HL-60 (cell line): ENCODE measurements at regions not wholly inside any gene's neighbourhood (a gene's known extent, or its start where the extent isn't known, plus 50 kb on each side); places are given as distances from the start of the nearest gene placed in this dataset.

Source experiments
- GABPA ChIP-seq: IDR thresholded peaks from 2 replicates; pipeline ENCODE4 v1.6.1; 2012; ENCODE audit warnings: low read depth
- POLR2AphosphoS5 ChIP-seq: IDR thresholded peaks from 2 replicates; pipeline ENCODE4 v1.6.1; 2012; ENCODE audit warnings: low read depth
- SPI1 ChIP-seq: IDR thresholded peaks from 2 replicates; pipeline ENCODE4 v1.6.1; 2012; ENCODE audit warnings: low read depth, mild to moderate bottlenecking, borderline replicate concordance
- TF ChIP-seq, protein P1 (sequence below): IDR thresholded peaks from one replicate; pipeline ENCODE4 v1.5.1; 2011; ENCODE audit warnings: low read length, control low read depth, inconsistent platforms; ENCODE audit not compliant: insufficient read depth
- TF ChIP-seq, protein P2 (sequence below): IDR thresholded peaks from 2 replicates; pipeline ENCODE4 v1.6.1; 2012; ENCODE audit warnings: low read depth; ENCODE audit not compliant: insufficient replicate concordance

DNA sequence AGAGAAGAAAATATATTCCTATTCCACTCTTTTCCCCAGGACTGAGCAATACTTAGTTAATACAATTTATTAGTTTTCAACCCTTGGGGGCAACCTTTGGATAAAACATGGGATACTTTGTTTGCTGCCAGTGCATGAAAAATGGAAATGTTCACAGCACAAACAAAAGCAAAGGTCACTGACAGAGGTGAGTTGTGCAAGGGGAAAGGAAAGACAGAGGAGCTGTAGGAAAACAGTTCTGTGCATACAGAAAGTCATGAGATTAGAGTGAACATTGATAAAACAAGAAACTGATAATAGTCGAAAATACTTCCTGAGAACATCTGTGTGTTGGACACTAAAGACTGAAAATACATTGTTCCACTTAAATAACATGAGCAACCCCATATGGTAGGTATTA is 779.8 kb downstream of the TLE4 start:
- TF ChIP-seq, protein P1, sequence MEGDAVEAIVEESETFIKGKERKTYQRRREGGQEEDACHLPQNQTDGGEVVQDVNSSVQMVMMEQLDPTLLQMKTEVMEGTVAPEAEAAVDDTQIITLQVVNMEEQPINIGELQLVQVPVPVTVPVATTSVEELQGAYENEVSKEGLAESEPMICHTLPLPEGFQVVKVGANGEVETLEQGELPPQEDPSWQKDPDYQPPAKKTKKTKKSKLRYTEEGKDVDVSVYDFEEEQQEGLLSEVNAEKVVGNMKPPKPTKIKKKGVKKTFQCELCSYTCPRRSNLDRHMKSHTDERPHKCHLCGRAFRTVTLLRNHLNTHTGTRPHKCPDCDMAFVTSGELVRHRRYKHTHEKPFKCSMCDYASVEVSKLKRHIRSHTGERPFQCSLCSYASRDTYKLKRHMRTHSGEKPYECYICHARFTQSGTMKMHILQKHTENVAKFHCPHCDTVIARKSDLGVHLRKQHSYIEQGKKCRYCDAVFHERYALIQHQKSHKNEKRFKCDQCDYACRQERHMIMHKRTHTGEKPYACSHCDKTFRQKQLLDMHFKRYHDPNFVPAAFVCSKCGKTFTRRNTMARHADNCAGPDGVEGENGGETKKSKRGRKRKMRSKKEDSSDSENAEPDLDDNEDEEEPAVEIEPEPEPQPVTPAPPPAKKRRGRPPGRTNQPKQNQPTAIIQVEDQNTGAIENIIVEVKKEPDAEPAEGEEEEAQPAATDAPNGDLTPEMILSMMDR, result no peak
- TF ChIP-seq, protein P2, sequence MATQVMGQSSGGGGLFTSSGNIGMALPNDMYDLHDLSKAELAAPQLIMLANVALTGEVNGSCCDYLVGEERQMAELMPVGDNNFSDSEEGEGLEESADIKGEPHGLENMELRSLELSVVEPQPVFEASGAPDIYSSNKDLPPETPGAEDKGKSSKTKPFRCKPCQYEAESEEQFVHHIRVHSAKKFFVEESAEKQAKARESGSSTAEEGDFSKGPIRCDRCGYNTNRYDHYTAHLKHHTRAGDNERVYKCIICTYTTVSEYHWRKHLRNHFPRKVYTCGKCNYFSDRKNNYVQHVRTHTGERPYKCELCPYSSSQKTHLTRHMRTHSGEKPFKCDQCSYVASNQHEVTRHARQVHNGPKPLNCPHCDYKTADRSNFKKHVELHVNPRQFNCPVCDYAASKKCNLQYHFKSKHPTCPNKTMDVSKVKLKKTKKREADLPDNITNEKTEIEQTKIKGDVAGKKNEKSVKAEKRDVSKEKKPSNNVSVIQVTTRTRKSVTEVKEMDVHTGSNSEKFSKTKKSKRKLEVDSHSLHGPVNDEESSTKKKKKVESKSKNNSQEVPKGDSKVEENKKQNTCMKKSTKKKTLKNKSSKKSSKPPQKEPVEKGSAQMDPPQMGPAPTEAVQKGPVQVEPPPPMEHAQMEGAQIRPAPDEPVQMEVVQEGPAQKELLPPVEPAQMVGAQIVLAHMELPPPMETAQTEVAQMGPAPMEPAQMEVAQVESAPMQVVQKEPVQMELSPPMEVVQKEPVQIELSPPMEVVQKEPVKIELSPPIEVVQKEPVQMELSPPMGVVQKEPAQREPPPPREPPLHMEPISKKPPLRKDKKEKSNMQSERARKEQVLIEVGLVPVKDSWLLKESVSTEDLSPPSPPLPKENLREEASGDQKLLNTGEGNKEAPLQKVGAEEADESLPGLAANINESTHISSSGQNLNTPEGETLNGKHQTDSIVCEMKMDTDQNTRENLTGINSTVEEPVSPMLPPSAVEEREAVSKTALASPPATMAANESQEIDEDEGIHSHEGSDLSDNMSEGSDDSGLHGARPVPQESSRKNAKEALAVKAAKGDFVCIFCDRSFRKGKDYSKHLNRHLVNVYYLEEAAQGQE, result no peak
- TF ChIP-seq POLR2AphosphoS5, result no peak
- no peak for TF ChIP-seq GABPA
- TF ChIP-seq SPI1, result no peak
